Fibroblast of peridontal ligament (primary cell): ENCODE measurements at regions not wholly inside any gene's neighbourhood (a gene's known extent, or its start where the extent isn't known, plus 50 kb on each side); places are given as distances from the start of the nearest gene placed in this dataset.
A peak's percentile ranks its signal among the peaks of the same experiment; 100 is the strongest.

ENCODE experiments used
- DNase-seq: peaks from one replicate; pipeline ENCODE4 v3.0.0-alpha.2; 2010; ENCODE audit errors: extremely low read depth

DNA sequence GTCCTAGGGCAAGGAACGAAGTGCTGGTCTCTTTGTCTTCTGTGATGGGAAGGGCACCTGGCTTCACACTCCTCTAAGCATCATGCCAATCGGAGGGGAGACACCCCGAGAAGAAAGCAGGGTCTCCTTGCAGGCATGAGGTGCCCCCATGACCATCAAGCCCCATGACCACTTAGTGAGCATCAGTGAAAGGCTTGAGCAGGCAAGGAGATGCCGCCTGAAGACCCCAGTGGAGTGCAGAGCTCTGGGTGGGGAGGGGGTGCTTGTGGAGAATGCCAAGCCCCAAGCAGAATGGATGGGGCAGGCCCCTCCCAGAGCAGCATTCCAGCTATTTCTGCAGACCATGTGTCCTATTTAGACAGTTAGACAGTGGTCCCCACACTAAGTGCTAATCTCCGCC, 232.7 kb upstream of the TNRC6C start:
- DNase-seq: no peak

DNA sequence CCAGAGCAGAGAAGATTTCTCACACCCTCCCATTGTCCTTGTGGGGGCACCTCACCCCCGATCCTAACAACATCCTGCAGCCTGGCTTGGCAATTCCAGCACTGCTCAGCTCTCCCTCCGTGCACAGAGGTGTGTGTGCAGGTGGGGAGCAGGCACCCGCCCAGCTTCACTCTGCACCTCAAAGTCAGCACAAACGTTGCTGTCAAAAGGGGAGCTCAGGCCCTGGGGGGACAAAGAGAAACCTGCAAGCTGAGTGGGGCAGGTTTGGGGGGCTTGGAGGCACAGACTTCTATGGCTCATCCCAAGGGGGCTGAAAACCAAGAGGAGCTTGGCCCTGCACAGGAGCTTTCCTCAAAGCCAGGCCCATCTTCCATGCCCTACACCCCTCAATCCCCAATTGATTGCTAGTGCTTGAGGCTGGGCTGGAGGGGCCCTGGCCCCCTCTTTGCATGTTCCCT, 231.9 kb upstream of the TNRC6C start:
- no peak for DNase-seq

DNA sequence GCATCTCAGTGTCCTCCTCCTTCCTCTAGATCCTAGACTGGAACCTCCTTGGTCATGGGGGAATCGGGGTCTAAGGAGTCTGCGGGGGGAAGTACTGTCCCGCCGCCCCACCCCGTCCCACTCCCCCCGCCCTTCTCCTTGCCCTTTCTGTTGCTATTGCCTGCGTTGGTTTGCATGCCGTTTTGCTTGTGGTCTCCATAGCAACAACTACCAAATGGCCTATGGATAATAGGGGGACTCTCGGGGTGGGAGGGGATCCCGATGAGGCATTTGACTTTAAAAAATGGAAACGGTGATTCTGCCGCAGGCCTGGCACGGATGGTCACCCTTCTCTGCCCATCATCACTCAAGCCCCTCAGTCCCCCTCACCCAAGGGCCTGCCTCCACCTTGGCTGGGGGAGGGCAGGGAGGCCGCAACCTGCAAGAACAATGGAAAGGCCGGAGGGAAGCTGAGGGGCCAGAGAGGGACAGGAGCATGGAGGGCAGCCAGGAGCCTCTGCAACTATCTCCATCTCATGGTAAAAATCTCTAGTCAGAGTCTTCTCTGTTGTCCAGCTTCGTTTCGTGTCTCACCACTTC, 231.4 kb upstream of the TNRC6C start:
- no peak for DNase-seq

DNA sequence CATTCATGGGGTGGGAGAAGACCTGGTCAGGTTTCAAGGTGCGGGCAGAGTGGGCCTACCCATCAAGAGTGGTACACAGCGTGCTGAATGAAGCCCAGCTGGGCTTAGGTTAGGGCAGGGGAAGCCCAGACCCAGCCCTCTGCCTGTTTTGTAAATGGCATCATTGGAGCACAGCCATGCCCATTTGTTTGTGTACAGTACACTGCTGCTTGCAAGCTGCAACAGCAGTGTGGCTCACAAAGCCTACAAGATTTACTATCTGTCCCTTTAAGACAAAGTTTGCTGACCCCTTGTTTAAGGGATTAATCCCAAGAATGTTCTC, 230.1 kb upstream of the TNRC6C start:
- DNase-seq: no peak

DNA sequence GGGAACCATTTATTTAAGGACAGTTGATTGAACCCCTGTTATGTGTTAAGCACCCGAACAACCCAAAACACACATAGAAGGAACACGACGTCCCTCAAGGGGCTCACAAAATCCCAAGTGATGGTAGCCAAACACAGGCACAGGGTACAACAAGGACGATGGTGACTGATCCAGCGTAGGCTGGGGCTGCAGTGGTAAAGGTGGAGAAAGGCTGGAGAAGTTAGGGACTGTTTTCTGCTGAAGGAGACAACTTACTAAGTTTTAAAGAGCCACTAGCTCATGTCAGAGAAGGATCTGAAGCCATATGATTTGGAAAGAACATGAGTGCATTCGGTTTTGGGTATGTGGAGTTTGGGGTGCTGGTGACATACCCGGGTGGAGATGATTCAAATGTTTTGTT, 229.6 kb upstream of the TNRC6C start:
- no peak for DNase-seq

DNA sequence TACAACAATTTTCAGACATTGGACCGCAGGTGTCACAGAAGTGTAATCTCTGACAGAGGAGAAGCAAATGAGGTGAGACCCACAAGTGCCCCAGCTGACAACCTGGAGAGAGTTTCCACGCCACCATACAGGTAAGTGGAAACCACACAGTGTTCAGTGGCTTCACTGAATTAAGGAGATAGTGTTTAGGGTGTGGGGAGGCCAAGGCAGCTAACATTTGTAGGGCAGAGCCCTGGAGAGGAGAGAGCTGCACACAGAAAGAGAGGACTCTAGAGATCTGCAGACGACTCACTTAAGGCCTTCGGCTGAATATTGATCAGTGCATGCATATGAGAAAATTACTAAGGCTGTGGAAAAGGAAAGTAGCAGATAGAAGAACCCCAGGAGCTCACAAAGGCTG, 228.9 kb upstream of the TNRC6C start:
- DNase-seq: no peak

DNA sequence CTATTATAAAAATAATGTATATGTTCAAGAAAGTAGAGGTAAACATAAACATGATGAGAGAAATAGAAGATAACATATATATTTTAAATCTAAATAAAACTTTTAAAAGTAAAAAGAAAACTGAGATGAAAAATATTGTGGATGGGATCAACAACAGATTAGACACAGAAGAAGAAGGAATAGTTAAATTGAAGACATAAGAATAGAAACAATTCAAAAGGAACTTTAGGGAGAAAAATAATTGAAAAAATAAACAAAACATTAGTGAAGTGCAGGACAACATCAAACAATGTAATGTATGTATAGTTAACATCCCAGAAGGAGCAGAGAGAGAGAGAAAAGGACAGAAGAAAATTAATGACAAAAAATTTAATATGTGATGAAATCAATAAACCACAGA, 228.1 kb upstream of the TNRC6C start:
- no peak for DNase-seq

DNA sequence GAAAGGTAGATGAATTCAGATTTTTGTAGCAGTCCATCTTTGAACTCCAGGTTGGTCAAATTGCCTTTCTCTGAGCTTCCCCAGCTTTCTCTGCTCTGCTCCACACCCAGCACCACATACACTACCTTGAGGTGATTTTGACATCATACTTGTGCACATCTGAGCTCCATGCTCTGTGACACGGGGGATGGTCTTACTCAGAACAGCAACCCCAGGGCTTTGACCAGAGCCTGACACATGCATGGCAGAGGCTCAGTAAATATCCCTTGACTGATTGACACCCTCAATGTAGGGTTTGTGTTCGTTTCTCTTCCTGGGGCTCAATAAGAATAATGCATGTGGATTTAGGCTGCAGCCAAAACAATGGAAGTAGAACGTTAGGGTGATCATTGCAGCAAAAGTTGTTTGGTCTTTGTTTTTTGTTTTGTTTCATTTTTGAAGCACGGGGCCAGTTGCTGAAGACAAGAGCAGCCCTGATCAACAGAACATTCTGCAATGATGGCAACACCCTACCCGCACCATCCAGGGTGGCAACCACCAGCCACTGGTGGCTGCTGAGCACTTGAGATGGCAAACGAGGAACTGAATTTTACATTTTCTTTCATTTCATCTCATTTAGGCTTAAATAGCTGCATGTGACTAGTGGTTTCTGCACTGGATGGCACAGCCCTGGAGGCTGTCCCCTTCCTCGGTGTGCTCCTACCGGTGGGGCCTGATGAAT, 224.8 kb upstream of the TNRC6C start:
- no peak for DNase-seq

DNA sequence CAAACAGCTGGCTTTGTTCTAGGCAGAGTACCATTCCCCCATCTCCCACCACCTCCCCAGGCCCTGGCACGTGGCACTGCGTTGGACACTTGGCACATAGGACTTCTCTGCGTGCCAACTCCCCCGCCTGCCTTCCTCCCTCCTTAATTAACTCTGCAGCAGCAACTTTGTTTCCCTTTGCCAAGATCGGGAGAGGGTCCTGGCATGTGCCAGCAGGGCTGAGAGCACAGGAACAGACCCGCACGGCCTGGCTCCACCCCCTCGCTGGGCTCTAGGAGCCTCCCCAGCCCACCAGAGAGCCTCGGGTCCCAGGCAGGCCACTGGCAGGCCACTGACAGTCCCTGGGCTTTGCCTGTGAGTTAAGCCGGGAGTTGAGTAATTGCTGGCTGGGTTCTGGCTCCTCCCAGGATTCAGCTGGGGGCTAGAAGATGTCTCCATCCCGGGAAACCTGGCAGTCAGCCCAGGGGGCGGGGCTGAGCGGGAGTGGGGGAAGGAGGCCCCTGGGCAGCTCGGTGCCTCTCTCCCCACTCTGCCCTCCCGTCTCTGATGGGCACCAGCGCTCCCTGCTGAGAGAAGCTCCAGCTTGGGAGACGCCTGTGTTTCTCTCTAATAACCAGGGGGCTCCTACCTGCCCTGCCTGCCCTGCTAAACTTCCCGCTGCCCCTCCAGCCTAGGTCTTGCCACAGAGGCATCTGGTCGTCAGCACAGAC, 224.0 kb upstream of the TNRC6C start:
- DNase-seq: peak; percentile 37

DNA sequence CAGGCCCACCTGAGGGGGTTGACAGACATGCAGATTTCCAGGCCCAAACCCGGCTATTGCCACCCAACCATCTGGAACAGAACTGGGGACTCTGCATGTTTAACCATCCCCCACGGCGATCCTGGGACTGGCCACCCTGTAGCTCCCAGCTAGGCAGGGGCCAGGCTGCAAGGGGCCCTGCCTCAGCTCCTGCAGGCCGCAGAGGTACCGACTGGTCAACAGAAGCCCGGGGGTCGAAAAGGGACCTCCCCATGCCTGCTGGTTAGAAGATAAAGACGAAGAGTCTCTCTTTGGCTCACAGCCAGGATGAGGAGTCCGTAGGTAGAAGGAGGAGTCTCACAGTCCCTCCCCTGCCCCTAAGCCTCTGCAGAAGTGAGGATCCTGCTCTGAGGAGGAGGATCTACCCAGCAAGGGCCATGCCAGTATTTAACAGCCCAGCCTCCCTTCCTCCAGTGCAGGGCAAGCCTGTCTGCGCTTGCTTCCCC, 223.4 kb upstream of the TNRC6C start:
- DNase-seq: no peak

DNA sequence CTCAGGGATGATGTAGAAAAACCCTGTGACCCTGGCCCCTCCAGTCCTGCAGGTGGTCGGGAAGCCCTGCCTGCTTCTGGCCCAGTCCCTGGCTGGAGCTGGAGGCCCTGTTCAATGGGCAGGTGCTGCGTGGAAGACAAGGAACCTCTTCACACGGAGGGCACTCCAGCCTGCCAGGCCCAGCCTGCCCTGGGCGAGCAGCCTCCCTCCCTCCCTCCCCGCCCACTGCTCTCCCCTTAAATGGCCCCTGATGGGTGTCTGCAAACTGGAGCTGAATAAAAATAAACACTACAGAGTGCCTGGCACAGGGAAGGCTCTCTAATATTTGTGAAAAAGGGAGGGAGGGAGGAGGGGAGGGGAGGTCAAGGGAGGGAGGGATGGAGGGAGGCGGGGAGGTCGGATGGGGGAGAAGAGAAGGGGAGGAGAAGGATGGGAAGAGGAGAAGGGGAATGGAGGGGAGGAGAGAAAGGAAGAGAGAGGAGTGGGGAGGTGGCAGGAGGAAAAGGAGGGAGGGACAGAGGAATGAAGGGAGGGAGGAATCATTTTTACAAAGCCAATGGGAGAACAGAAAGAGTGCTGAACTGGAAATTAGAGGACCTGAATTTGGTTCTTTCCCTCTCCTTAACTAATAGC, 222.8 kb upstream of the TNRC6C start:
- peak; percentile 39 for DNase-seq

DNA sequence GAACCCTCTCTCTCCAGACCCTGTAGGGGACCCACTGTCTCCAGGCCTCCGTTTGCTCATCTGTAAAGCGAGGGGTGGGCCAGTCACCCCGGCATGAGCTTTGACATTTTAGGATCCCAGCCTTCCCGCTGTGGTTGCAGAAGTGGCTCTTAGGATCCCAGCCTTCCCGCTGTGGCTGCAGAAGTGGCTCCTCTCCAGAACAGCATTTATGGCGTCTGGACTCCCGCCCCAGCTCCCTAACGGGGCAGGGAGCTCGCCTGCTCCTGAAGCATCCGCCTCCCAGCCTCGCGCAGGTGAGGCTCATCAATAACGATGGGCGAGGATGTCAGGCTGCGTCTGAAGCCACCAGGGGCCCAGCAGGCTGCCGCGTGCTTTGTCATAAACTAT, 222.3 kb upstream of the TNRC6C start:
- no peak for DNase-seq

DNA sequence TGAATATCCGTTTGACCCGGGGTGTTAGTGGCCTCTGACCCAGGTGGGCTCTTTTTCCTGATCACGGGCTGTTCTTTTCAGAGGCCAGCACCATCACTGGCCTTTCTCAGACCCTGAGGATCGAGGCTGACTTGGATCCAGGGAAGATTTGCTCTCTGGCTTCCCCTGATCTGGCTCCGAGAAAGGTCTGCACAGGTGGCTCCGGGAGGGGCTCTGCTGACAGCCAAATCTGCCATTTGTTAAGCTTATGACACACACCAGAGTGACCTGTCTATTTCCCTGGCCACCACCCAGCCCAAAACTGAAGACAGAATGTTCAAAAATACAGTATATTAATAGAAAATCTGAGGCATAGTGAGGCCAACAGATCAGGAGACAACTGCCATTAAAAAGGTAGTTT, 221.8 kb upstream of the TNRC6C start:
- DNase-seq: no peak

DNA sequence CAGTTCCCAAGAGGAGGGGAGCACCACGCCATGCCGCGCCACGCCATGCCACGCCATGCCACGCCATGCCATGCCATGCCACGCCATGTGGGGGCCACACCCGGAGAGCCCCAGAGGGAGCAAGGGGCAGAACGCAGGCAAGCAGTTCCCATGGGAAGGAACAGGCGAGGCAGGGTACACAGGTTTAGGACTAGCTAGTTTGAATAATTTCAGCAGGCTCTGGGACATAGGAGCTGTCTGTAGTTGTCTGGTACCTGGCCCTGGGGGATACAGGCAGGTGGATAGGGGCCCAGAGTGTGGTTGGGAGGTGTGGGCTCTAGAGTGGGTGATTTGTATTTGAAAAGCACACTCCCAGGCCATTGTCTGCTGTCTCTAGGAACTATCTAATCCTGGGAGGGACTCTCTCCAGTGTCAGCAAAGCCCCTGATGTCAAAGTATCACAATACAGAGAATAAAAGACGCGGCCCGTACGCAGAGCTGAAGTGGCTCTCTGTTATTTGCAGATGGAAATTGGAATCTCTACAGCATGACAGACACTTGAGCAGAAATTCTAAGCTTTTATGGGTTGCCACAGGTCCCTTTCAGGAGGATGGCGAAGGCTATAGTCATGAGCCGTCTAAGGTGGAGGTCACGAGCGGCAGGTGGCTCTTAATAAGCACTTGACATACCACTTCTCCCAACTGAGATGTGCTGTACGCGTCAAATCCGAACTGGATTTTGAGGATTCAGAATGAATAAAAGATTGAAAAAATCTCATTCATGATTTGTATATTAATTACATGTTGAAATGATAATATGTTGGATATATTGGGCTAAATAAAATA, 220.8 kb upstream of the TNRC6C start:
- DNase-seq: no peak

DNA sequence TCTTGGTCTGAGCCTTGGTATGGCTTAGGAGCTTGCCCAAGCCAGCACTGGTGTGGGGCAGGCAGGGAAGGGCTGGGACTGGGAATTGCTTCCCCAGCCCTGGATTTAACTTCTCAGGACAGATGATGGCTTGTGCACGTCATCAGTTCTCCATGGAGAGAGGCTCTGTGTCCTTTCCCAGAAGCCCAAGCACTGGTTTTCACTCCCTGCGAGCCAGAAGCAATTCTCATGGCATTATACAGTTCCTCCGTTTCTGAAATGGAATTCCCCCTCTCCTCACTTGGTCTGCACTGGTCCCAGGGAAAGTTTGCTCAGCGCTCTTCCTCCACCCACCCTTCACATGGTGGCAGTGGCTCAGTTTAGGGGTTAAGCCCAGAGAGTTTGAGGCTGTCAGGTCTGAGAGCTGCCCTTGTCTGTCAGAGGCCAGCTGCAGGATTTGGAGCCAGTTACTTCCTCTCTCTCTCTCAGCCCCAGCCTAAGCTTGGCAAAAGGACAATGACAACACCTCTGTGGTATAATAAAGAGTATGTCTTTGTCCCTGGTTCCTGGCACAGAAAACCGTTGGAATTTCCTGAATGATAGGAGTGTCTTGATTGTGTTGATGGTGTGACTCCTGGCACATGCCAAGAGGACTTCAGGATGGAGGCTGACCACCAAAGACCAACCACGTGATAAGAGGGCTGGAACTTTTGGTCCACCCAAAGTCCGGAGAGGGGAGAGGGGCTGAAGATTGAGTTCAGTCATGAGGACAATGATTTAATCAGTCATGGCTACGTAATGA, 219.6 kb upstream of the TNRC6C start:
- no peak for DNase-seq

DNA sequence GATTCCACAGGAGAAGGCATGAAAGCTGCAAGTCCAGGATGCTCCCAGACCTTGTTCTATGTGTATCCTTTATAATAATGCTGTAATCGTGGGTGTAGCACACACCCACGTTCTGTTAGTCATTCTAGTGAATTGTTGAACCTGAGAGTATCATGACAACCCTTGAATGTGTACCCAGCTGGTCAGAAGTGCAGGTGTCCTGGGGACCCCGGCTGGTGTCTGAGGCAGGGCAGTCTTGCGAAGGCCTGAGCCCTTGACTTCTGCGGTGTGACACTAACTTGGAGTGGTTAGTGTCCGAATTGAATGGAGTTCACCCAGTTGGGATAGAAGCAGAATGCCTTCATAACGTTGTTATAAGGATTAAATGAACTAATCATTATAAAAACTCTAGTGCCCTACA, 218.0 kb upstream of the TNRC6C start:
- DNase-seq: no peak

DNA sequence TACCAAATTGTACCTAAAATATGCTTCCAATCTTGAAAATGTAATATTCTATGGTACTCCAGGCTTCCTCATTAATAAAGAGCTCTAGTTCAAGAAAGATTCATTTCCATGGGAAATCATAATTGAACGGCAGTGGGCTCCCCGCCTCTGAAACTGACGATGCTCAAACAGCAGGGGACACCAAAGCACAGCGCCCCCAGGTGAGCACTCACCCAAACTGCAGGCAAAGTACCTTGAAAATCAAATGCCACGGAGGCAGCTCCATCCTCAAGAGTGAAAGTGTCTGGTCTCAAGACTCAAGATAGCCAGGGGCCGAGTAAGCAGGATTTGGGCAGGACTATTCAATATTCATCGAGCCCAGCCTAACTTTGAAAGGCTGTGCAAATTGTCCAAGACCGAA, 217.4 kb upstream of the TNRC6C start:
- DNase-seq: no peak

DNA sequence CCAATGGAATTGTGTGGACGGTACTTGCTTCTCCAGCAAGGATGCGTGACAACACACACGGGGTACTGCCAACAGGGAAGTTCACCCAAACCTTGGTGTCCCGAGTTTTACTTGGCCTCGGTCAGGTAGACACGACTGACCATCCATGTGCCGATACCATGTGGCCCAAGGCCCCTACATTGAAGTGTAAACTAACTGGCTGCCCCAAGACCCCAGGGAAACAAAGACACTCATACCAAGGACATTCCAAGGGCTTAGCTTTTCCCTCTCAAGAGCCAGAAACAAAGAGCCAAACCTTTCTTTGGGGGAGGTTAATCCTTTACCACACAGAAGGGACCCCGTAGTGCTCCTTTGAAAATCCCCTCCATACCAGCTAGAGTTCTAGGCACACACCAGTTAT, 215.9 kb upstream of the TNRC6C start:
- no peak for DNase-seq

DNA sequence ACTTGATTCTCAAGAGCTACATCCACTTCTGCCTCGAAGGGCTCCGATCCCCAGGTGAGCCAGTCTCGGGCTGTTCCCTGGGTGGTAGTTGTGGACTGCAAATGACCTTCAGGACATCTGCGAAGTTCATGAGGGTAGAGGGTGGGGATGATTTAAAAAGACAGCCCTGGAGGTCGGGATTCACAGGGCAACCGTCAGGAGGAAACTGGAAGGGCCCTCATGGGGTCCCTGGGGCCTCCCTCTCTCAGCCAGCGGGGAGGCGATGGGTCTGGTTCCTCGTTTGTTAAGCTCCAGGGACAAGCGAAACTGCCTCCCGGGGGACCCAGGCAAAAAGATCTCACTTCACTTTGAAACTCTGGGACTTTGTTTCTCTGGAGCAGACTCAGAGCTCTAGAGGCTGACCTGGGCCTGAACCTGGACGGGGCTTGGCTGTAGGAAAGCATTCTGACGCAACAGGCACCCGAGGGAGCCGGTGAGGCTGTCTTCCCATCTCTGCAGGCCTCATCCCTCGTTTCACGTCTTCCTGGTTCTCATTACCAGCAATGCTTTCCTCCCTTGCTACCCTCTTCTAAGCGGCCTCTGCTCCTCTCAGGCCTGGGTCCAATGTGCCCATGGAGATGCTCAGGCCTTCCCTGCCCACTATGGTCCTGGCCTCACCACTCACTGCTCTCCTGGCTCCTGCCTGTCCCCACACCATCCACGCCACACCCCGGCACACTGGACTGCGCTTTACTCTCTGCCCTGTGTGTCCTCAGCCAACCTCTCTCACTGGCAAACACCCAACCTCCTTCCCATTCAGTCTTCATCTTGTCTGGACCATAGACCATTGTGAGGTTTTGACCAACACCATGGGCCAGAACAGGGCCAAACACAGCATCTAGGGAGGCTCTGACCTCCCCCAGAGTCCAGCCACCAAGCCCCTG, 214.2 kb upstream of the TNRC6C start:
- DNase-seq: no peak

DNA sequence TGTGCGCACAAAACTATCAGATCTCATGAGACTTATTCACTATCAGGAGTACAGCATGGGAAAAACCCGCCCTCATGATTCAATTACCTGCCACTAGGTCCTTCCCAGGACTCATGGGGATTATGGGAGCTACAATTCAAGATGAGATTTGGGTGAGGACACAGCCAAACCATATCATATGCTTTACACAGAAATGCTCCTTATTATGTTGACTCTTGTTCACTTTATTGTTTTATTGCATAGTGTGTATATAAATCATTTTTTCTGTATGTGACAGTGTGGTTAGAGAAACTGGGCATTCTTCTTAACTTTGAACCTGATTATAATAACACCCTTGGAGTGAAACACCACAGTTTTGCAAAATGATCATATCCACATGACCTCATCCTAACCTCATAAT, 212.8 kb upstream of the TNRC6C start:
- no peak for DNase-seq
